Liver (tissue), 3 donors: ENCODE measurements at regions not wholly inside any gene's neighbourhood (a gene's known extent, or its start where the extent isn't known, plus 50 kb on each side); places are given as distances from the start of the nearest gene placed in this dataset.

Experiments
- JUND ChIP-seq, 2 donors: IDR thresholded peaks; 2 replicates each; pipeline ENCODE4 v1.6.1; 2016; ENCODE audit warnings: antibody characterized with exemption in 2 of 2
- RAD21 ChIP-seq, 2 donors: IDR thresholded peaks; 2 replicates each; pipeline ENCODE4 v1.6.1; 2016; ENCODE audit warnings: antibody characterized with exemption in 2 of 2, mild to moderate bottlenecking in 2 of 2
- SP1 ChIP-seq: IDR thresholded peaks from 2 replicates; pipeline ENCODE4 v1.6.1; 2018; ENCODE audit warnings: antibody characterized with exemption, mild to moderate bottlenecking
- TAF1 ChIP-seq: conservative IDR thresholded peaks from 2 replicates; pipeline ENCODE4 v1.6.1; 2016; ENCODE audit warnings: antibody characterized with exemption, mild to moderate bottlenecking
- TF ChIP-seq, protein P1 (sequence below): fragments of 150-350 bp; IDR thresholded peaks from 2 replicates; pipeline ENCODE4 v1.5.1; 2017; ENCODE audit warnings: improper control_type of control experiment, low read depth, low read length; ENCODE audit not compliant: missing input control
- TF ChIP-seq, protein P2 (sequence below): IDR thresholded peaks from 2 replicates; pipeline ENCODE4 v1.6.1; 2016; ENCODE audit warnings: antibody characterized with exemption, mild to moderate bottlenecking
- TF ChIP-seq, protein P3 (sequence below): IDR thresholded peaks from 2 replicates; pipeline ENCODE4 v1.6.1; 2016; ENCODE audit warnings: antibody characterized with exemption
- TF ChIP-seq, protein P4 (sequence below): IDR thresholded peaks from 2 replicates; pipeline ENCODE4 v1.6.1; 2016; ENCODE audit warnings: antibody characterized with exemption
- donor health status: healthy.
- donor health status: healthy.

DNA sequence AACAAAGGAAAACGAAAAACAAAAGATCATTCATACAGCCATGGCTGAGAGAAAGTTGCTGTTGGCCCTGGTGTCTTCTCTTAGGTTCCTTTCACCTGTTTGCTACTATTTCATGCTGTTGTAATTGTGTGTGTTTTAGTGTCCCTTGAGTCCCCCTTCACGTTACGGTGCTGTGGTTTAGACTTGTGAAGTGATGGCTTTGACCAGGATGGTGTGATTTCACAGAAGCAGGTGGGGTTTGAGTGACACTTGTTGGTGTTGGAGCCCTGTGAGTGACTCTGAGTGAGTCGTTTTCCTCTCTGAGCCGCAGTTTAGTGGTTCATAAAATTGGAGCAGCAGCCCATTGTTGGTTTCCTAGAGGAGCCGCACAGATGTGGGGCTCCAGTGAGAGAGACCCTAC lies 635.4 kb downstream of the VRK1 start:
- TF ChIP-seq, protein P1, sequence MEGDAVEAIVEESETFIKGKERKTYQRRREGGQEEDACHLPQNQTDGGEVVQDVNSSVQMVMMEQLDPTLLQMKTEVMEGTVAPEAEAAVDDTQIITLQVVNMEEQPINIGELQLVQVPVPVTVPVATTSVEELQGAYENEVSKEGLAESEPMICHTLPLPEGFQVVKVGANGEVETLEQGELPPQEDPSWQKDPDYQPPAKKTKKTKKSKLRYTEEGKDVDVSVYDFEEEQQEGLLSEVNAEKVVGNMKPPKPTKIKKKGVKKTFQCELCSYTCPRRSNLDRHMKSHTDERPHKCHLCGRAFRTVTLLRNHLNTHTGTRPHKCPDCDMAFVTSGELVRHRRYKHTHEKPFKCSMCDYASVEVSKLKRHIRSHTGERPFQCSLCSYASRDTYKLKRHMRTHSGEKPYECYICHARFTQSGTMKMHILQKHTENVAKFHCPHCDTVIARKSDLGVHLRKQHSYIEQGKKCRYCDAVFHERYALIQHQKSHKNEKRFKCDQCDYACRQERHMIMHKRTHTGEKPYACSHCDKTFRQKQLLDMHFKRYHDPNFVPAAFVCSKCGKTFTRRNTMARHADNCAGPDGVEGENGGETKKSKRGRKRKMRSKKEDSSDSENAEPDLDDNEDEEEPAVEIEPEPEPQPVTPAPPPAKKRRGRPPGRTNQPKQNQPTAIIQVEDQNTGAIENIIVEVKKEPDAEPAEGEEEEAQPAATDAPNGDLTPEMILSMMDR: no peak
- TF ChIP-seq, protein P2, sequence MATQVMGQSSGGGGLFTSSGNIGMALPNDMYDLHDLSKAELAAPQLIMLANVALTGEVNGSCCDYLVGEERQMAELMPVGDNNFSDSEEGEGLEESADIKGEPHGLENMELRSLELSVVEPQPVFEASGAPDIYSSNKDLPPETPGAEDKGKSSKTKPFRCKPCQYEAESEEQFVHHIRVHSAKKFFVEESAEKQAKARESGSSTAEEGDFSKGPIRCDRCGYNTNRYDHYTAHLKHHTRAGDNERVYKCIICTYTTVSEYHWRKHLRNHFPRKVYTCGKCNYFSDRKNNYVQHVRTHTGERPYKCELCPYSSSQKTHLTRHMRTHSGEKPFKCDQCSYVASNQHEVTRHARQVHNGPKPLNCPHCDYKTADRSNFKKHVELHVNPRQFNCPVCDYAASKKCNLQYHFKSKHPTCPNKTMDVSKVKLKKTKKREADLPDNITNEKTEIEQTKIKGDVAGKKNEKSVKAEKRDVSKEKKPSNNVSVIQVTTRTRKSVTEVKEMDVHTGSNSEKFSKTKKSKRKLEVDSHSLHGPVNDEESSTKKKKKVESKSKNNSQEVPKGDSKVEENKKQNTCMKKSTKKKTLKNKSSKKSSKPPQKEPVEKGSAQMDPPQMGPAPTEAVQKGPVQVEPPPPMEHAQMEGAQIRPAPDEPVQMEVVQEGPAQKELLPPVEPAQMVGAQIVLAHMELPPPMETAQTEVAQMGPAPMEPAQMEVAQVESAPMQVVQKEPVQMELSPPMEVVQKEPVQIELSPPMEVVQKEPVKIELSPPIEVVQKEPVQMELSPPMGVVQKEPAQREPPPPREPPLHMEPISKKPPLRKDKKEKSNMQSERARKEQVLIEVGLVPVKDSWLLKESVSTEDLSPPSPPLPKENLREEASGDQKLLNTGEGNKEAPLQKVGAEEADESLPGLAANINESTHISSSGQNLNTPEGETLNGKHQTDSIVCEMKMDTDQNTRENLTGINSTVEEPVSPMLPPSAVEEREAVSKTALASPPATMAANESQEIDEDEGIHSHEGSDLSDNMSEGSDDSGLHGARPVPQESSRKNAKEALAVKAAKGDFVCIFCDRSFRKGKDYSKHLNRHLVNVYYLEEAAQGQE: no peak
- TF ChIP-seq SP1 (no peak), RAD21 (IDR thresholded peaks at IDR 0.05) (no peak), TAF1 (no peak), JUND (IDR thresholded peaks at IDR 0.05) (no peak)
- TF ChIP-seq, protein P3, sequence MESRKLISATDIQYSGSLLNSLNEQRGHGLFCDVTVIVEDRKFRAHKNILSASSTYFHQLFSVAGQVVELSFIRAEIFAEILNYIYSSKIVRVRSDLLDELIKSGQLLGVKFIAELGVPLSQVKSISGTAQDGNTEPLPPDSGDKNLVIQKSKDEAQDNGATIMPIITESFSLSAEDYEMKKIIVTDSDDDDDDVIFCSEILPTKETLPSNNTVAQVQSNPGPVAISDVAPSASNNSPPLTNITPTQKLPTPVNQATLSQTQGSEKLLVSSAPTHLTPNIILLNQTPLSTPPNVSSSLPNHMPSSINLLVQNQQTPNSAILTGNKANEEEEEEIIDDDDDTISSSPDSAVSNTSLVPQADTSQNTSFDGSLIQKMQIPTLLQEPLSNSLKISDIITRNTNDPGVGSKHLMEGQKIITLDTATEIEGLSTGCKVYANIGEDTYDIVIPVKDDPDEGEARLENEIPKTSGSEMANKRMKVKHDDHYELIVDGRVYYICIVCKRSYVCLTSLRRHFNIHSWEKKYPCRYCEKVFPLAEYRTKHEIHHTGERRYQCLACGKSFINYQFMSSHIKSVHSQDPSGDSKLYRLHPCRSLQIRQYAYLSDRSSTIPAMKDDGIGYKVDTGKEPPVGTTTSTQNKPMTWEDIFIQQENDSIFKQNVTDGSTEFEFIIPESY: no peak
- TF ChIP-seq, protein P4, sequence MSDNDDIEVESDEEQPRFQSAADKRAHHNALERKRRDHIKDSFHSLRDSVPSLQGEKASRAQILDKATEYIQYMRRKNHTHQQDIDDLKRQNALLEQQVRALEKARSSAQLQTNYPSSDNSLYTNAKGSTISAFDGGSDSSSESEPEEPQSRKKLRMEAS: no peak
